GM21423 (cell line): ENCODE measurements at regions not wholly inside any gene's neighbourhood (a gene's known extent, or its start where the extent isn't known, plus 50 kb on each side); places are given as distances from the start of the nearest gene placed in this dataset.

Experiments used
- ATAC-seq: cut with Tn5 transposase; IDR thresholded peaks from one replicate; pipeline ENCODE4 v1.9.1; 2021; ENCODE audit warnings: mild to moderate bottlenecking, moderate library complexity; ENCODE audit not compliant: unreplicated experiment

DNA sequence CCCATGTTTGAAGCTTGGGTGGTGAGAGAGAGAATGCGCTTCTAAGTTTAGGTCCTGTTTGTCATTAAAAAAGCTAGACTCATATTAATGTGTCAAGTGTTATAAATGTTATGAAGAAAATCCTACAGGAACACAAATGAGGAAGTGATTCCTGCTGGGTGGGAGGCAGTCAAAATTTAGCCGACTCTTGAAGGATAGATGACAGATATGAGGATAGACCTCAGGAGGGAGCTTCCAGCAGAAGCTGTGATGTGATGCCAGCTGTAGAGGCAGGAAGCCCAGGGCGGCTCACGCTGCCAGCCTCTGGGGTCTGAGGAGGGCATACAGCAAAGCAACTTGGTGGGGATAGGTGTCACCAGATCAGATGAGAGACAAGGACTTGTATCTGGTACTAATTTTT lies 74.7 kb upstream of the ADAMTS16 start:
- no peak for ATAC-seq

DNA sequence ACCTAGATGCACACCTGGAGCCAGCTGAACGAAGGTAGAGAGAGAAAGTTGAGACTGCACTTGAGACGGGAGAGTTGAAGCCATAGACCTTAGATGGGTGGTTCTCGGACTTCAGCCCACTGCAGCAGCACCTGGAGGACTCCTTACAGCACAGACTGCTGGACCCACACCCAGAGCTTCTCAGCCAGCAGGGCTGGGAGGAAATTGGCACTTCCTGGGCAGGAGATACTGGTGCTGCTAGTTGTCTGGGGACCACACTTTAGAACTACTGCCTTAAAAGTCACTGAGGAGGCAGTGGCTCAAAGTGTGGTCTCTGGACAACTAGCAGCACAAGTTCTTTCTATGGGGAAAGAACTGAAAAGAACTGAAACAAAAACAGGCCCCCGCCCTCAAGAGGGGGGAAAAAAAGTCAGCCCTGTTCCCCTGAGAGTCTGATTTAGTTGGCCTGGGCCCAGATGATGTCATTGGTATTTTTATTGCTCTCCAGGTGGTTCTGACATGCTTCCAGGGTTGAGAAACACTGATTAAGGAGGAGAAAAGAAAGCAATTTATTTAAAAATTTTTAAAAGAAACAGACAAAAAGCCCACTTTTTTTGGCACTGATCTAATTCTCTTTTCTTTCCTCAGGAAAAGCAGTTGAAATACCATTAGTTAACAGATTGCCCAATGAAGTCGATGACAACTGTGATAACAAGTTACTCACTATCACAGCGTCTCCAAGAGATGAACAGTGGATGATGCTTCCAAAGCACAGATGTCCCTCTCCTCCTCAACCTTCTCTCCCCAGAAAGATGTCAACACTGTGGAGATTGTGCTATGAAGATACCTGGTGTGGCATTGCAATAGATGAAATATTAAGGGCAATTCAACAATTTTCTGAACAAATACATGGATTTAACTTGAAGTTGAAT lies 73.6 kb upstream of the ADAMTS16 start:
- no peak for ATAC-seq

- ATAC-seq: no peak
These were observed 70.3 kb upstream of the ADAMTS16 start for GRCh38 chr5:5069851-5070250.

GRCh38 chr5:5071554-5071953 lies 68.6 kb upstream of the ADAMTS16 start:
- no peak for ATAC-seq

GRCh38 chr5:5077236-5077635 lies 62.9 kb upstream of the ADAMTS16 start:
- no peak for ATAC-seq

- no peak for ATAC-seq
These were observed 61.9 kb upstream of the ADAMTS16 start for GRCh38 chr5:5078009-5078897.

DNA sequence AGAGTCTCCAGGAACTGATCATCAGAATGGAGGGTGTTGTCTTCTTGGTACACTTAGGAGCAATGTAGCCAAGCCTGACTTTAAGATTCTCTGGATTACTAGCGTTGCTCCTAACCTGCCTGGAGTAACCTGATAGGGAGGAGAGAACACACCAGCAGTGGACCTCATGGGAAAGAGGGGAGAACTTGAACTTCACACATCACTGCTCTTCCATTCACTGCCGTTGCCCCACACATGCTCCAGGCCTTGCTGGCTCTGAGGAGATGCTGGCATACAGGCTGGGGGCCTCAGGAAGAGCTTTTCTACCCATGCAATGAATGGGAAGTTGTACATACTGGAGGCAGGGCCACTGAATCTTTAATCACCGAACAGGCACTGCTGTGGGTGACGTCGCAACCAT lies 60.3 kb upstream of the ADAMTS16 start:
- no peak for ATAC-seq

GRCh38 chr5:5080790-5081189 lies 59.3 kb upstream of the ADAMTS16 start:
- no peak for ATAC-seq

GRCh38 chr5:5085381-5085780 lies 54.7 kb upstream of the ADAMTS16 start:
- no peak for ATAC-seq

DNA sequence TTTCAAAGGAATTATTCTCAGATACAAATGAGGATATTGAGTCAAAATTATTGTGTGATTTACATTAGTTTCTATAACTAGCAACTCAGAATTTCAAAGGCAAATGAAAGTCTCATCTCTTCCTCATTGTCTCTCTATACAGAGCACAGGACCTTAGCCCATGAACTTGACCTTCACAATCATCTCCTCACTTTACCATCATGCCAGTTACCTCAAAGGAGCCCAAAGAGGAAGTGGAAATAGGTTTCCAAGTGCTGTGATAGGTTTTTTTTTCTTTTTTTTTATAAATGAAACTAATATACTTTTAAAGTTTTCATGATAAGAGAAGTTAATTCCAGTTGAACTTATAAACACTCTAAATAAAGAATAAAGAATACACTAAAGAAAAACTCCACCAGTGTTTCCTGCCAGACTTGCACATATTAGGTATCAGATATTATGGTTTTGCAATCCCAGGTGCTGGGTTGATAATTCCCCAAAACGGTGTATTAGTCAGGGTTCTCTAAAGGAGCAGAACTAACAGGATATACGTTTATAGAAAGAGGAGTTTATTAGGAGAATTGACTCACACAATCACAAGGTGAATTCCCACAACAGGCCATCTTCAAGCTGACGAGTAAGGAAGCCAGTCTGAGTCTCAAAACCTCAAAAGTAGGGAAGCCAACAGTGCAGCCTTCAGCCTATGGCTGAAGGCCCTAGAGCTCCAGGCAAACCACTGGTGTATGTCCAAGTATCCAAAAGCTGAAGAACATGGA lies 50.1 kb upstream of the ADAMTS16 start:
- no peak for ATAC-seq
